Endothelial cell of umbilical vein (primary cell): ENCODE measurements at regions not wholly inside any gene's neighbourhood (a gene's known extent, or its start where the extent isn't known, plus 50 kb on each side); places are given as distances from the start of the nearest gene placed in this dataset.

ENCODE experiments used
- BruUV-seq: library from RNA; stranded (reverse); fragments of 400-500 nt; replicated peaks from 2 replicates; lab custom pipeline; 2021; lab: Mats Ljungman, UMichigan
- CTCF ChIA-PET: fragments of 300-600, 350-600 bp; sonication (Branson Sonifier 250); formaldehyde crosslinking; loops from one replicate; lab custom pipeline; 2021; ENCODE audit warnings: antibody characterized with exemption, inconsistent platforms; lab: Charles Lee
- POLR2A ChIA-PET: fragments of 300-600, 350-600 bp; sonication (Branson Sonifier 250); formaldehyde crosslinking; loops from one replicate; lab custom pipeline; 2021; ENCODE audit warnings: antibody characterized with exemption, inconsistent platforms; lab: Charles Lee
- DNase-seq: peaks from one replicate; pipeline ENCODE4 v3.0.0-alpha.2; 2011; ENCODE audit warnings: low read depth, low spot score
- FAIRE-seq: peaks from 2 replicates; lab custom pipeline; 2011; peaks lifted over from hg19 to GRCh38; lab: Jason Lieb, UNC
- H2AFZ ChIP-seq: 2 replicates; pipeline ENCODE4 v1.6.0; 2012; ENCODE audit warnings: low read depth, low read length, control low read depth, inconsistent platforms
- H3K27ac ChIP-seq: 2 replicates; pipeline ENCODE4 v1.5.1; 2011; ENCODE audit warnings: low read depth, mild to moderate bottlenecking, control low read depth, low read length, moderate library complexity; ENCODE audit not compliant: insufficient read depth
- H3K27me3 ChIP-seq, 2 experiments: 2 replicates each; pipeline versions ENCODE4 v1.6.0 to v1.6.1; 2011; ENCODE audit warnings: low read length in 2 of 2, mixed read lengths in 1 of 2; ENCODE audit not compliant: control insufficient read depth in 2 of 2, insufficient read depth in 2 of 2
- H3K36me3 ChIP-seq, 2 experiments: 2 replicates in 1 of 2; 3 replicates in 1 of 2; pipeline ENCODE4 v1.5.1; 2011; ENCODE audit warnings: low read length in 2 of 2, mild to moderate bottlenecking in 1 of 2, moderate library complexity in 1 of 2; ENCODE audit not compliant: control insufficient read depth in 2 of 2, insufficient read depth in 2 of 2; ENCODE audit errors: extremely low read depth in 1 of 2
- H3K4me1 ChIP-seq: 3 replicates; pipeline ENCODE4 v1.5.1; 2011; ENCODE audit warnings: mild to moderate bottlenecking, low read length; ENCODE audit not compliant: control insufficient read depth, insufficient read depth; ENCODE audit errors: extremely low read depth
- H3K4me2 ChIP-seq: 2 replicates; pipeline ENCODE4 v1.6.1; 2011; ENCODE audit warnings: low read length, control low read depth, mixed read lengths; ENCODE audit not compliant: insufficient read depth
- H3K4me3 ChIP-seq, 3 experiments: fragments of 200-600 bp in 1 of 3; sonication (generic), shearing (Covaris generic) in 1 of 3; replicated peaks in 1 of 3; 2 replicates each; pipeline ENCODE4 v1.5.1; 2011 to 2016; ENCODE audit warnings: control low read depth in 3 of 3, low read length in 3 of 3, mild to moderate bottlenecking in 2 of 3, inconsistent platforms in 1 of 3, low read depth in 1 of 3, moderate library complexity in 1 of 3; ENCODE audit not compliant: insufficient read depth in 1 of 3
- H3K79me2 ChIP-seq: 2 replicates; pipeline ENCODE4 v1.6.0; 2012; ENCODE audit warnings: low read length, inconsistent platforms; ENCODE audit not compliant: control insufficient read depth, insufficient read depth
- H3K9ac ChIP-seq: replicated peaks from 2 replicates; pipeline ENCODE3; 2011; ENCODE audit warnings: low read length, control low read depth; ENCODE audit not compliant: insufficient read depth; ENCODE audit errors: extremely low read depth
- H3K9me1 ChIP-seq: replicated peaks from 3 replicates; pipeline ENCODE4 v1.6.0; 2011; ENCODE audit warnings: mild to moderate bottlenecking, low read length; ENCODE audit not compliant: control insufficient read depth, insufficient read depth; ENCODE audit errors: extremely low read depth
- H3K9me3 ChIP-seq: replicated peaks from 2 replicates; pipeline ENCODE4 v1.5.1; 2012; ENCODE audit warnings: low read length, inconsistent platforms; ENCODE audit not compliant: control insufficient read depth, insufficient read depth
- H4K20me1 ChIP-seq: replicated peaks from 2 replicates; pipeline ENCODE3; 2011; ENCODE audit warnings: mild to moderate bottlenecking, low read length; ENCODE audit not compliant: control insufficient read depth, insufficient read depth; ENCODE audit errors: extremely low read depth
- CTCF ChIP-seq, 2 donors: IDR thresholded peaks; 1 replicate in 1 of 2; 2 replicates in 1 of 2; pipeline ENCODE4 v1.5.1; 2011; ENCODE audit warnings: low read length in 2 of 2, mild to moderate bottlenecking in 2 of 2, moderate library complexity in 2 of 2, control low read depth in 1 of 2, inconsistent platforms in 1 of 2, low read depth in 1 of 2; ENCODE audit not compliant: insufficient read depth in 1 of 2; ENCODE audit errors: extremely low read depth in 1 of 2
- EZH2 ChIP-seq: IDR thresholded peaks from 2 replicates; pipeline ENCODE4 v1.6.1; 2012; ENCODE audit warnings: borderline replicate concordance, low read depth, mild to moderate bottlenecking, moderate library complexity, low read length, inconsistent platforms; ENCODE audit not compliant: severe bottlenecking
- FOS ChIP-seq: IDR thresholded peaks from 2 replicates; pipeline ENCODE4 v1.6.1; 2011; ENCODE audit warnings: mild to moderate bottlenecking, low read length, moderate library complexity, borderline replicate concordance; ENCODE audit not compliant: insufficient read depth
- GATA2 ChIP-seq: IDR thresholded peaks from 2 replicates; pipeline ENCODE4 v1.7.0; 2011; ENCODE audit warnings: low read depth, mild to moderate bottlenecking, moderate library complexity, mixed read lengths, low read length; ENCODE audit not compliant: insufficient read length, insufficient read depth
- JUN ChIP-seq: IDR thresholded peaks from 2 replicates; pipeline ENCODE4 v1.6.1; 2011; ENCODE audit warnings: borderline replicate concordance, low read depth; ENCODE audit not compliant: insufficient read length, insufficient read depth
- MAX ChIP-seq: IDR thresholded peaks from 2 replicates; pipeline ENCODE4 v1.6.1; 2011; ENCODE audit not compliant: insufficient read depth, insufficient read length
- MYC ChIP-seq: IDR thresholded peaks from one replicate; pipeline ENCODE4 v1.6.1; 2011; ENCODE audit warnings: mild to moderate bottlenecking, low read depth, low read length
- POLR2A ChIP-seq: IDR thresholded peaks from 2 replicates; pipeline ENCODE4 v1.6.1; 2012; ENCODE audit warnings: low read depth, mild to moderate bottlenecking, control low read depth, low read length
- POLR2AphosphoS5 ChIP-seq: IDR thresholded peaks from 2 replicates; pipeline ENCODE4 v1.6.1; 2012; ENCODE audit warnings: low read depth, mild to moderate bottlenecking, control low read depth, low read length, moderate library complexity; ENCODE audit not compliant: insufficient read depth
- dilution Hi-C: fragments of 300-500 bp; cut with MboI; formaldehyde crosslinking; loops from one replicate; pipeline ENCODE4 v1.15.0; 2019; ENCODE audit warnings: low sequenced_read_pairs; ENCODE audit not compliant: extremely low pct_ligation_motif_present
- intact Hi-C: fragments of 100-400 bp; cut with micrococcal nuclease; formaldehyde crosslinking; loops from one replicate; pipeline ENCODE4 v1.10.0; 2022

GRCh38 chr18:28504066-28504465 is 327.1 kb upstream of the CDH2 start:
- H3K36me3 ChIP-seq = no peaks in the 10 kb centered on the region
- intact Hi-C loops = no loop called here
- H4K20me1 ChIP-seq = no peaks in the 10 kb centered on the region
- H3K4me3 ChIP-seq = no peak overlapping the region
- H3K9me1 ChIP-seq = no peaks in the 10 kb centered on the region
- TF ChIP-seq MAX (no peak), MYC (no peak), GATA2 (no peak), FOS (no peak), POLR2AphosphoS5 (no peak), CTCF (IDR thresholded peaks at IDR 0.05; ENCODE audit: extremely low read depth in 1 of 2, insufficient read depth in 1 of 2, low read depth in 1 of 2, low read length in 2 of 2) (no peak), POLR2A (no peak), EZH2 (no peak), JUN (no peak)
- dilution Hi-C loops = no loop called here
- BruUV-seq = no TSS peak
- H3K9ac ChIP-seq = no peak overlapping the region
- H3K9me3 ChIP-seq = no peaks in the 10 kb centered on the region
- ChIA-PET POLR2A (no interaction called here), CTCF (no interaction called here)
- DNase-seq = no peak
- no peak overlapping the region for H2AFZ ChIP-seq
- H3K4me1 ChIP-seq = no peaks in the 10 kb centered on the region
- no peak overlapping the region for H3K27ac ChIP-seq
- H3K79me2 ChIP-seq = no peaks in the 10 kb centered on the region
- H3K27me3 ChIP-seq = peaks cover 0 to 1% of the 10 kb centered on the region in 2 experiments
- H3K4me2 ChIP-seq = no peak overlapping the region
- FAIRE-seq = no peak
